Suprapubic skin (tissue), 3 donors: ENCODE measurements at regions not wholly inside any gene's neighbourhood (a gene's known extent, or its start where the extent isn't known, plus 50 kb on each side); places are given as distances from the start of the nearest gene placed in this dataset.

Experiments used
- EP300 ChIP-seq: sonication (generic); formaldehyde crosslinking; IDR thresholded peaks from one replicate; pipeline ENCODE4 v1.6.1; 2017; ENCODE audit warnings: antibody characterized with exemption
- POLR2A ChIP-seq, 2 donors: fragments of 450-650 bp; IDR thresholded peaks; one replicate each; pipeline ENCODE4 v1.6.1; 2017; ENCODE audit warnings: antibody characterized with exemption in 2 of 2, mild to moderate bottlenecking in 2 of 2, moderate library complexity in 2 of 2
- TF ChIP-seq, protein P1 (sequence below), 2 donors: fragments of 200-600 bp in 1 of 2; fragments of 450-650 bp in 1 of 2; sonication (generic) in 1 of 2; IDR thresholded peaks; one replicate each; pipeline ENCODE4 v1.5.1; 2016 to 2019; ENCODE audit warnings: antibody characterized with exemption in 2 of 2, mild to moderate bottlenecking in 1 of 2, moderate library complexity in 1 of 2

DNA sequence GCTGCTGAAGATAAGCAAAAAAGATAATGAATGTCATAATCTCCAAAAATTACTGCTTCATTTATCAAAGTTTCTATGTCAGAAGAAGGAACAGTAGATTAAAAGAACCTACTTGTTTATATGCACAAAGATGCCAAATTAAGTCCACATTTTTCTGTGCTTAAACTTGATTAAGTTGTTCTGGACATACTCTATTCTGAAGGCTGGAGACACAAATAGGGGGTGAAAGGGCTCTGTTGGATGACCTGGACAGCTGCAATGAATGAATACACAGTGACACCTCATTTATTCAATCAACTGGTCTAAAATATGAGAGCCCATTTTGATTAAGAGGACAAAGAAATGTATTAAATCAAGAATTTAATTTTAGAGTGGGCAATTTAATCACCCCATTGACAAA lies 276.3 kb upstream of the PCDH9 start:
- TF ChIP-seq, protein P1, sequence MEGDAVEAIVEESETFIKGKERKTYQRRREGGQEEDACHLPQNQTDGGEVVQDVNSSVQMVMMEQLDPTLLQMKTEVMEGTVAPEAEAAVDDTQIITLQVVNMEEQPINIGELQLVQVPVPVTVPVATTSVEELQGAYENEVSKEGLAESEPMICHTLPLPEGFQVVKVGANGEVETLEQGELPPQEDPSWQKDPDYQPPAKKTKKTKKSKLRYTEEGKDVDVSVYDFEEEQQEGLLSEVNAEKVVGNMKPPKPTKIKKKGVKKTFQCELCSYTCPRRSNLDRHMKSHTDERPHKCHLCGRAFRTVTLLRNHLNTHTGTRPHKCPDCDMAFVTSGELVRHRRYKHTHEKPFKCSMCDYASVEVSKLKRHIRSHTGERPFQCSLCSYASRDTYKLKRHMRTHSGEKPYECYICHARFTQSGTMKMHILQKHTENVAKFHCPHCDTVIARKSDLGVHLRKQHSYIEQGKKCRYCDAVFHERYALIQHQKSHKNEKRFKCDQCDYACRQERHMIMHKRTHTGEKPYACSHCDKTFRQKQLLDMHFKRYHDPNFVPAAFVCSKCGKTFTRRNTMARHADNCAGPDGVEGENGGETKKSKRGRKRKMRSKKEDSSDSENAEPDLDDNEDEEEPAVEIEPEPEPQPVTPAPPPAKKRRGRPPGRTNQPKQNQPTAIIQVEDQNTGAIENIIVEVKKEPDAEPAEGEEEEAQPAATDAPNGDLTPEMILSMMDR (IDR thresholded peaks at IDR 0.05), result no peak
- TF ChIP-seq EP300 (no peak), POLR2A (IDR thresholded peaks at IDR 0.05) (no peak)
